NCI-H748 (cell line): ENCODE measurements at regions not wholly inside any gene's neighbourhood (a gene's known extent, or its start where the extent isn't known, plus 50 kb on each side); places are given as distances from the start of the nearest gene placed in this dataset.

Source experiments
- DNase-seq: peaks from one replicate; lab custom pipeline; 2025; ENCODE audit not compliant: unreplicated experiment; lab: John Stamatoyannopoulos, UW

DNA sequence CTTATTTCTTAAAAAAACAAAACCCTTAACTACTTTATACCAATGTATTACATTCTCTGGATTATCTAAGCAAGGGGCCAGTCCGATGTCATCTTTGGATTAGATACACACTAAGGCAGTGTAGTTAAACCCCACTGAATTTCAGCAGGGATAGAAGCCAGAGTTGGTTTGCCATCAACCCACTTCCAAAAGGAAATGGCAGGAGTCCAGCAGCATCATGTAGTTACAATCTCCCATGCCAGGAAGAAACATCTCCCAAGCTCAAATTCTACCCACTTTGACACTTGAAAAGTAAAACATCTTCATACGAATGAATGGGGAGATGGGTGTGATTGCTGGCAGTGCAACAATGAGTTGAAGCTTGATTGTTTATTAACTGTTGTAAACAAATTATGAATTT is 203.5 kb upstream of the PLXNC1 start:
- no peak for DNase-seq

DNA sequence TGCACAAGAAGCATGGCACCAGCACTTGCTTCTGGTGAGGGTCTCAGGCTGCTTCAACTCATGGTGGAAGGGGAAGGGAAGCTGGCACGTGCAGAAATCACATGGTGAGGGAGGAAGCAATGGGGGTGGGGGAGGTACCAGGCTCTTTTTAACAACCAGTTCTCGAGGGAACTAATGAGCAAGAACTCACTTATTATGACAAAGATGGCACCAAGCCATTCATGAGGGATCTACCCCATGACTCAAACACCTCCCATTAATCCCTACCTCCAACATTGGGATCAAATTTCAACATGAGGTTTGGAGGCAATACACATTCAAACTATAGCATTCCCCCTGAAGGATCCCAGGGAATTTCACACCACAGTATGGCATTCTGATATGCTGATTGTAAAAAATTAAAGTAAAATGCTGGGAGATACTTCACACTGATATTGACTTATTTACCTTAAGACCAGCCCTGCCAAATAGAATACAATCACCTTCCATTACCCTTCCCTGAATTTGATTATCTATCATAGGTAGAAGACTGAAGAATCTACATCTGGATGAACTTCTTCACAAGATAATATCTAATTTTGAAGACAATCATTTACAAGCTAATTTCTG is 201.7 kb upstream of the PLXNC1 start:
- no peak for DNase-seq

DNA sequence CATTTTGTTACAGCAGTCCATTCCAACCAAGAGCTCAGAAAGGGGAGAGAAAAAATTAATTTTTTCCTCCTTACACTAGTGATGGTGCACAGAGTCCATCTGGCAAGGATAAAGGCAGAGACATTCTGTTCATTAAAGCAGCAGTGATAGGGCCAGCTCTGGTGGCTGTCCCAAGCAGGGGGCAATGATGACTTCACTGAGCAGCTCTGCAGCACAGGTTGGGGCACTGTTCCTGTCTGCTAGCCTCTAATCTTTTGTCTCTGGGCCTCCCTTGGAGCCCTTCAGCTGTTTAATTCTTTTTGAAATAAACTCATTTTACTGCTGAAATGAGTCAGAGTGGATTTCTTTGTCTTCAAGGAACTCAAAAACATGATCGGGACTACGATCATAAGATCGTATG is 200.9 kb upstream of the PLXNC1 start:
- DNase-seq: no peak

DNA sequence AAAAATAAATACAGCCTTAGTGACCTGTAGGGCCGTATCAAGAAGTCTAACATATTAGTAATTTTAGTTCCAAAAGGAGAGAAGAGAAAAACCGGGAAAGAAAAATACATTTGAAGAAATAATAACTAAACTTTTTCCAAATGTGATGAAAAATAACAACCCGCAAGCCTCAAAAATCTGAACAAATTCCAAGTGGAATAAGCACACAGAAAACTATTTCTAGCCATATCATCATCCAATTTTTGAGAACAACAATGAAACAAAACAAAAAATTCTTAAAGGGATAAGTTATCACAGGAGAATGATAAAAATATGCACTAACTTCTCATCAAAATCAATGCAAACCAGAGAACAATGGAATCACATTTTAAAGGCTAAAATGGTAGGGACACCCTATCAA is 198.1 kb upstream of the PLXNC1 start:
- DNase-seq: no peak

DNA sequence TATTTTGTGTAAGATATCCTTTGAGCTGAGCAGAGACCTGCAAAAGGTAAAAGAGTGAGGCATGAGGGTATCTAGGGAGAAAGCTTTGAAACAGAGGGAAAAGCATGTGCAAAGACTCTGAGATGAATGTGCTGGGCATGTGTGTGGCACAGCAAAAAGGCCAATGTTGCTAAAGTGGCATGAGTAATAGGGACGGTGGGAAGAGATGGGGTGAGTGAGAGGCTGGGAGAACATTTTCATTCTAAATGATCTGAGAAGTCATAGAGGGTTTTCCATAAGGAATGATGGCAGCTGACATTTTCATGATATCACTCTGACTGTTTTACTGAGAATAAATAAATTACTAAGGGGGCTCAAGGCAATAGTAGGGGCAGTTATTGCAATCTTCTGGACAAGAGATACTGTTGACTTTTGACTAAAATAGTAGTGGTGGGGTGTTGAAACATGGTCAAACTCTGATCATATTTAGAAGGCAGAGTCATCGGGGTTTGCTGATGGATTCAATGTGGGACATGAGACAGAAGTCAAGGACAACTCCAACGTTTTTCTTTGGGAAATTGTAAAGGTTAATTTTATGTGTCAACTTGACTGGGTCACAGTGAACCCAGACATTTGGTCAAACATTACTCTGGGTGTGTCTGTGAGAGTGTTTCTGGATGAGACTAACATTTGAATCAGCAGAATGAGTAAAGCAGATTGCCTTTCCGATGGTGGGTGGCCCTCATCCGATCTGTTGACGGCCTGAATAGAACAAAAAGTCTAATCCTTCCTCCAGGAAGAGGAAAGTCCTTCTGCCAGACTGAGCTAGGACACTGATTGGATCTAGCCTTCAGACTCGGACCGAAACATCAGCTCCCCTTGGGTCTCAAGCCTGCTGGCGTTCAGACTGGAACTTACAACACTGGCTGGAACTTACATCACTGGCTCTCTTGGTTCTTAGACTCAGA is 193.9 kb upstream of the PLXNC1 start:
- DNase-seq: no peak

DNA sequence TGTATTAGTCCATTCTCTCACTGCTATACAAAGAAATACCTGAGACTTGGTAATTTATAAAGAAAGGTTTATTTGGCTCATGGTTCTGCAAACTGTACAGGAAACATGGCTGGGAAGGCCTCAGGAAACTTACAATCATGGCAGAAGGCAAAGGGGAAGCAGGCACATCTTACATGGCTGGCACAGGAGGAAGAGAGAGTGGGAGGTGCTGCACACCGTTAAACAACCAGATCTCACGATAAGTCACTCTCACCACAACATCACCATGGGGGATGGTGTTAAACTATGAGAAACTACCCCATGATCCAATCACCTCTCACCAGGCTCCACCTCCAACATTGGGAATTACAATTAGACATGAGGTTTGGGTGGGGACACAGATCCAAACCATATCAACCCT is 191.8 kb upstream of the PLXNC1 start:
- no peak for DNase-seq

DNA sequence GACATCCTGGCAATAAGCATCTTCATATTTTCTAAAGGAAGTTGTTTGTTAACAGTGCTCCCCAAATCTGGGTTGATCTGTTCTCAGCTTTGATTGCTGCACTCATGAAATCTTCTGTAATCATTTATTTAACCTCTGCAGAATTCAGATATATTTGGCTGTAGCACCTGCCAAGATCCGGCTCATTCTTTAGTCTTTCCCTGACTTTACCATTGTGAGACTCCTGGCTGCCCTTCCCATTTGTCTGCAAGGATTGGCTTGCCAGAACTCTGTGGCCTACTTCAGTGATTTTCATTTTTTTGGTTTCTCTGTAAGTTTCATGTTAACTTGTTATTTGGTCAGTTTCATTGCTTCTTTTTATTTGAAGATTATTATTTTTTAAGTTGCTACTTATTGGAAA is 191.2 kb upstream of the PLXNC1 start:
- DNase-seq: no peak

DNA sequence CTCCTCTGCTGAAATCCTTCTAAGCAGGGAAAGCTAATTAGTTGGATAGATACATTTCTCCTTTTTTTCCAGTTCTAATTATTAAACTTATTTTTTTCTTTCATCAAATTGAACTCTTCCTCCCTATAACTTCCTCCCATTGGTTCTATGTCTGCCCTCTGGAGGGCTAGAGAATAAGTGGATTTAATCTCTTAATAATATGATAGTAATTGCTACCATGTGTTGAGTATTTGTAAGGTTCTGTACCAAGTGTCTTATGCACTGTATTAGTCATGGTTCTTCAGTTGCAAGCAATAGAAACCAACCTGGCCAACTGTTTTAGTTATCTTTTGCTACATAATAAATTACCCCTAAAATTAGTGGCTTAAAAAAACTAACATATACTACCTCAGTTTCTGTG is 190.5 kb upstream of the PLXNC1 start:
- no peak for DNase-seq

DNA sequence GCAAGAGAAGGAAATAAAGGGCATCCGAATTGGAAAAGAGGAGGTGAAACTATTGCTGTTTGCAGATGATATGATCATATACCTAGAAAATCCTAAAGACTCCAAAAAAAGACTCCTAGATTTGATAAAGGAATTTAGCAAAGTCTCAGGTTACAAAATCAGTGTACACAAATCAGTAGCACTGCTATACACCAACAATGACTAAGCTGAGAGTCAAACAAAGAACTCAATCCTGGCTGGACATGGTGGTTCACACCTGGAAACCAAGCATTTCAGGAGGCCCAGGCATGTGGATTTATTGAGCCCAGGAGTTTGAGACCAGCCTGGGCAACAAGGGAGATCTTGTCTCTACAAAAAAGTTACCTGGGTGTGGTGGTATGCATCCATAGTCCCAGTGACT is 188.7 kb upstream of the PLXNC1 start:
- DNase-seq: no peak

- DNase-seq: no peak
These were observed 187.9 kb upstream of the PLXNC1 start for GRCh38 chr12:93960521-93960920.

DNA sequence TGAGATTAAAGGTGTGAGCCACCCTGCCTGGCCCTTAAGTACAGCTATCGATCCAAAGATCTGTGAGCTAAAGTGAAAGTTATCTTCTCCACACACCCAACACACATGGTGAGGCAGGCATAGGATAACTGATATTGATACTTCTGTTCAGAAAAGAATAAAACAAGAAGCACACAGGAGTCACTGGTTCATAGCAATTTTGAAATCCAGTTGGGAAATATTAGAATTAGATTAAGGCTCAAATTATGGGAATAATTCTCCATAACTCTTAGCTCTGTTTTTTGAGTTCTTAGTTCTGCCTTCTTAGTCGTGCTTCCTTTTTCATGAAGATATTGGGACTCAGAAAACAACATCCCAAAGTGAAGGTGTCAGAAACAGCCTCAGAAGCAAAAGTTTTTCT is 186.0 kb upstream of the PLXNC1 start:
- no peak for DNase-seq

DNA sequence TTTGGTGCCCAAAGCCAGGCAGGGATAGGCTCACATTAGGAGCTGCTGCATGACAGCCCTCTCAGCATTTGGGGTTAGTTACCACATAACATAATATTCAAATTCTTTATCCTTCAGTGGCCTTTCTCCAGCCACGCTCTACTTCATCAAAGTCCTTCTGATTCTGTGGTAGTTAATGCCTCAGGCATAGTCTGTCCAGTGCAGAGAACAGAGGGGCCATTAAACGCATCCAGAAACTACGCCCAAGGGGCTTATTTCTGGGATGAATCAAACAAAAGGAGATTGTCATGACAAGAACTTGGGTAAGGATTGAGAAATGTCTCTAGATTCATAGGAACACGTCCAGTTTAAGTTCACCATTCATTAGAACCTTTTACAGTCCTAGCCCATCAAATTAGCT is 183.4 kb upstream of the PLXNC1 start:
- DNase-seq: no peak

- no peak for DNase-seq
These were observed 181.8 kb upstream of the PLXNC1 start for GRCh38 chr12:93966516-93967133.

DNA sequence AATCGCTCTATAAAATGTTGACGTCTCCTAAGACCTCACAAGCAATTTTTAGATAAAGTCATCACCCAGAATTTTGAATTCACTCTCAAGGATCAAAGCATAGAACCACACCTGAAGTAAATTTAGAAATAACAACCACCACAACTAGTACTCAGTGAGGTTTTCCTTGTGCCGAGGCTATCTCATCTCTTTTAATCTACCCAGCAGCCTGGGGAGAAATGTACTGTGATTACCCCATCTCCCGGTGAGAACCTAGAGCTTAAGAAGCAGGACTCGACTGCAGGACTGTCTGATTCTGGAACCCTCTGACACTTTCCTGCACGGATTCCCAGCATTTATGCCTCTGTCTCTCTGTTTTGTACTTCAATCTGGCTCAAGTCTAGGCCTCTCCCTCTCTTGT is 180.9 kb upstream of the PLXNC1 start:
- DNase-seq: no peak

DNA sequence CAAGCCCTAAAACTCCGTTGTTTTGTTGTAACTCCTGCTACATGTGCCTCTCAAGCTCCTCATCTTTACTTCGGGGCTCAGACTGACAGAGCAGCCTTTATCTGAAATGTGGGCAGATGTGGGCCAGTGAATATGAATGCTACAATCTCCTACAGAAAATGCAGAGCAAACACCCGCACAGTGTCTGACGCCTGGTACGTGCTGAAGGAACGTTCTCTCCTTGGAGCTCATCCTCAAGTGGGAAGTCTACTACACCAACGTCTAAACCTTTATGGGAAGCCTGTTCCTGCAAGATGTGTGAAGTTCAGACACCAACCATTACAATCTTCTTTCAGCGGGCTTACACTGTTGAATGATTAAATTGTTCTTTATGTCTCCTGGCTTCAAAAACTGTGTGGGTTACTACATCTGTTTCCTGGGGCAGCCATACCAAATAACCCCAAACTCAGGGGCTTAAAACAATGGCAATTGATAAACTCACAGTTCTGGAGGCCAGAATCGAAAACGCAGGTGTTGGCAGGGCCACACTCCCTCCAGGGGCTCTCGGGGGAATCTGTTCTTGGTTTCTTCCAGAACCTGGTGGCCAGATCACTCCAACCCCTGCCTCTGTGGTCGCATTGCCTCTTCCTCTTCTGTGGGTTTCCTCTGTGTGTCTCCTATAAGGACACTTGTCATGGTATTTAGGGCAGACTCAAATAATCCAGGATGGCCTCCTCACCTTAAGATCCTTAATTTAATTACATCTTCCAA is 179.7 kb upstream of the PLXNC1 start:
- no peak for DNase-seq

DNA sequence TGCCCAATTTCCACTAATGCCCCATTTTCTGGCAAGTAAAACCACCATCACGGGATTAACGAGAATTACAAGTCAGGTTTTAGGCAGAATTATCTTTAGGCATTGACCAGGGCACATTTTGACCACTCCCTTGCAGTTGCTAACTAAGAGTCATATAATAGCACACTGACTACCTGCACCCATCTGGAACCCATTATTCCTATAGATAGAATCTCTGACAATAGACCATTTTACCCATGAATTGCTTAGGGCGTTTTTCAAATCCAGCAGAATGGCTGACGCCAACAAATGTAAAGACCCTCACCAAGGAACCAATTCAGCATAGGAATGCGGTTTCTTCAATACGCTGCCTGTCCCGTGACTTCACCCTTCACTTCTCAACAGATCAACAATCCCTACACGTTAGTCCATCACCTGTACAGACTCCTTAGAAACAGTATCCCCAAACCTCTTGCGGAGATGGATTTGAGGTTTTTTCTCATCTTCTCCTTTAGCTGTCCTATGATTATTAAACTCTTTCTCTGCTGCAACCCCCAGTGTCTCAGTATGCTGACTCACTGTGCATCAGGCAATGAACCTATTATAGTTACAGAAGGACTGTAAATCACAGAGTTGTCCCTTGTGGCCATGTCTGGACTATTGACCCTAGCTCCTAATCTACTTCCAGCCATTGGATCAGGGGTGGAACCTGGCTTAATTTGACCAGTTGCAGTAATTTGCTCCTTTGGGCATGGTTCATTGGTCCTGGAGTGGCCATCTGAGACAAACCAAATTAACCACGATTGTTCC is 177.3 kb upstream of the PLXNC1 start:
- DNase-seq: no peak

DNA sequence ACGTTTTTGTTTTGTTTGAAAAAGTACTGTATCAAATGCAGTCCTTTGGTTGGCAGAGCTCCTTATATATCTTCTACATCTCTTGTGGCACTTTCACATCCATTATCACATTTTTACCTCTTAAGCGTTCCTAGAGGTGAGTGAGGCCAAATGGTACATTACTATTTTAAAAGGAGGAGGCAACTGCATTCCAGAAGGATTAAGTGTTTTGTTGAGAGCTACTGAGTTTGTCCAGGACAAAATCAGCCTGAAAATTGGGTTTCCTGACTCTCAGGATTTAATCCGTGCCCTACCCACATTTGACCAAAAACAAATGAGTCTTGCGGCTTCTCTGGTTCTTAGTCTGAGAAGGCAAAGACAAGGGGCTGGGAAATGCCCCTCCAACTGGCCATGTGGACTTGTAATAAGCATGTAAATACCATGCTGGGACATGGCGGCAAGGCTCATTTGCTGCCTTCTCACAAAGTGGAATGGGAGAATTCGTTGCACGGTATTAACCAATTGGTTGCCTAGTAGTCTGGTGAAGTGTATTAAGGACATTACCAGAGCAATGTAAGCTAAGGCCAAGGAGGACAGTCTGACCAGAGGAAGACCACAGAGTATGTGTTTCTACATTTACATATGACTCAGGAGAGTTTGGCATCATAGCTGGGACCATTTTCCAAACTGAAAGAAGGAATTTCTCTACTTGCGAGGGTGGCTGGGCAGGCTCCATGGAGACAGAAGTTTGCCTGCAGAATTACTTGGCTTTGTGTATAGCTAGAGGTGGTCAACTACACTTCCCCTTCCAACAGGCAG is 175.8 kb upstream of the PLXNC1 start:
- no peak for DNase-seq

GRCh38 chr12:93974252-93974651 is 174.1 kb upstream of the PLXNC1 start:
- no peak for DNase-seq

- no peak for DNase-seq
These were observed 172.4 kb upstream of the PLXNC1 start for GRCh38 chr12:93976024-93976423.

- DNase-seq: no peak
These were observed 171.3 kb upstream of the PLXNC1 start for GRCh38 chr12:93977081-93977480.
